ENCODE measurements at regions not wholly inside any gene's neighbourhood (a gene's known extent, or its start where the extent isn't known, plus 50 kb on each side); places are given as distances from the start of the nearest gene placed in this dataset.
"Not testable (repeated sequence)": the region's sequence is repeated elsewhere in the genome, so short reads cannot be mapped to it uniquely, and the experiment has no call there.

DNA sequence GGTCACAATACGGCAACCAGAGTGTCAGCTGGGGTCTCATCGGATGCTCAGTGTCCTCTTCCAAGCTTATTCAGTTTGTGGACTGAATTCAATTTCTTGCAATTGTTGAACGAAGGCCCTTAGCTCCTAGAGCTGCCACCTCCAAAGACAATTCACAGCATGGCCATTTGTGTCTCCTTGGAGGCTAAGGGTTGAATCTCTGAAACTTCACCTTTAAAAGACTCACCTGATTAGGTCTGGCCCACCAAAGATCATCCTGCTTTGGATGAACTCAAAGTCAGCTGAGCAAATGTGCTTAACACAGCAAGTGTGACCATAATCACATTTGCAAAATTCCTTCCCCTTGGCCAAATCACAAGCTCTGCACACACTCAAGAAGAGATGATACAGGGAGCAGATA is 175.9 kb downstream of the OTOP1 start:
- not testable (repeated sequence) for DNase-seq

DNA sequence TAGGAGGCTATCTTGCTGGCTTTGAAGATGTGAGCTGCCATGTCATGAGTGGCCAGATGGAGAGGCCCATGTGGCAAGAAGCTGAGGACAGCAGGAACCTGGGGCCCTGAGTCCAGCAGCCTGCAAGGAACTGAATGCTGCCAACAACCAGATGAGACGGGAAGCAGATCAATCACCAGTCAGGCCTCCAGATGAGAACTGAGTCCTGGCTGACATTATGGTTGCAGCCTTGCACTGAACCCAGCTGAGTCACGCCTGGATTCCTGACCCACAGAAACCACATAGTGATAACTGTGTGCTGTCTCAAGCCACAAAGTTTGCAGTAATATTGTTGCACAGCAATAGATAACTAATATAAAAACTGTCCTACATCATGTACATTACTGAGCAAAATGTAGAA is 173.8 kb downstream of the OTOP1 start:
- not testable (repeated sequence) for DNase-seq

DNA sequence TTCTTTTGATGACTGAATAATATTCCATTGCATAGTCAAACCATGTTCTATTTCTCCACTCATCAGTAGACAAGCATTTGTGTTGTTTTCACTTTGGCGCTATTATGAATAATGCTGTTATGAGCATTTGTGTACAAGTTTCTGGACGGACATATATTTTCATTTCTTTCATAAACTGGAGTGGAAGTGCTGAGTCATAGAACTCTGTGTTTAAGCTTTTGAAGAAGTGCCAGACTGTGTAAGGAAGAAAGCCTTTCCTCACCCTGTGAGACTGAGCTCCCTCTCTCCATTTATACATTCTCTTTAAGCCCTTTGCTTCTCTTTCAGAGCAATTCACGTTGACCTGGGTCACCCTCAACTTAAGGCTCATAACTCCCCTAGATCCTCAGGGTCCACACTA is 169.5 kb downstream of the OTOP1 start:
- DNase-seq = not testable (repeated sequence)

DNA sequence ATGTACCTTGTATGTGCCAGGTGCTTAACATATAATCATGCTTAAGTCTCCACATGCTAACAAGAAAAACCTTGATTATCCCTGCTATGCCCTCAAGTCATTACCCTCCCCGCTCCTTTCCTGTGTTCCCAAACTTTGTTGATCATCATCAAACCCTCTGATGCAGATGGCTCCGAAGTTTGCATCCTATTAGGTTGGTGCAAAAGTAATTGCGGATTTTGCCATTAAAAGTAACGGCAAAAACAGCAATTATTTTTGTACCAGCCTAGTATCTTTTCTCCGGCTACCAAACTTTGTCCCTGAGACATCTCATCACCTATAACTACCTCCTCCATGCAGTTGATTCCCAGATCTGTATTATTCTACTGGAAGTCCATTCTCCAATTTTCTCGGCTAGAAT is 142.6 kb downstream of the OTOP1 start:
- not testable (repeated sequence) for DNase-seq

DNA sequence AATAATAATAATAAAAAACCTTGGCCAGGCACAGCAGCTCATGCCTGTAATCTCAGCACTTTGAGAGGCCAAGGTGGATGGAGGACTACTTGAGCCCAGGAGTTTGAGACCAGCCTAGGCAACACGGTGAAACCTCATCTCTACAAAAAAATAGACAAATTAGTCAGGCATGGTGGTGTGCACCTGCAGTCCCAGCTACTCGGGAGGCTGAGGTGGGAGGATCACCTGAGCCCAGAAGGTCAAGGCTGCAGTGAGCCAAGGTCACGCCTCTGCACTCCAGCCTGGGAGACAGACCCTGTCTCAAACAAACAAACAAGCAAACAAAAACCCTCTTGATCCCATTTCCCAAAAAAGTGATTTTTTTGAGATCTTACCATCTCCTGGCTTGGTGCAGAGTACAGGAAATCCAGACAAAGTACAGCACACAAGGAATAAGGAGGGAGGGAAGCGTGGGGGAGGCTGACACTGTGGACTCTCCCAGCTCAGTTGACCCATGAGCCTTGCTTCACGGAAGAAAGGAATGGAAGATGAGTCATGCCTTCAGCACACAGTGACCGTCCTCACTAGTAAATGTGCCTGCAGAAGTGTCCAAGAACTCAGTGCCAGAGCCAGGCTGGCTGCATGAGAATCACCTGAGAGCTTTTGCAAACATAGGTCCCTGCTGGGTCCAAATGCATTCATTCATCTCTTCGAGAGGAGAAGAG is 136.9 kb downstream of the OTOP1 start:
- not testable (repeated sequence) for DNase-seq

DNA sequence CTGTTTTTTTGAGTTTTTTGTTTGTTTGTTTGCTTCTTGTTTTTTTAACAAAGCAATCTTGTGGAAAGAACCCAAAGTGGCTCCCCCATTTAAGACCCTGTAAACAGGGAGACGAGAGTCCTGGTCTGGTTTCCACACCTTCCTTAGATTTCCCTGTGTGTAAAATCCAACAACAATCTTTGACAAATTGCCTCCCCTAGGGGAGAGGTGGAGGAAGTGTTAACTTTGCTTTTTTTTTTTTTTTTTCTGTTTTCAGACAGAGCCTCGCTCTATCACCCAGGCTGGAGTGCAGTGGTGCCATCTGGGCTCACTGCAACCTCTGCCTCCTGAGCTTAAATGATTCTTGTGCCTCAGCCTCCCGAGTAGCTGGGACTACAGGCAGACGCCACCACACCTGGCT is 136.0 kb downstream of the OTOP1 start:
- not testable (repeated sequence) for DNase-seq

DNA sequence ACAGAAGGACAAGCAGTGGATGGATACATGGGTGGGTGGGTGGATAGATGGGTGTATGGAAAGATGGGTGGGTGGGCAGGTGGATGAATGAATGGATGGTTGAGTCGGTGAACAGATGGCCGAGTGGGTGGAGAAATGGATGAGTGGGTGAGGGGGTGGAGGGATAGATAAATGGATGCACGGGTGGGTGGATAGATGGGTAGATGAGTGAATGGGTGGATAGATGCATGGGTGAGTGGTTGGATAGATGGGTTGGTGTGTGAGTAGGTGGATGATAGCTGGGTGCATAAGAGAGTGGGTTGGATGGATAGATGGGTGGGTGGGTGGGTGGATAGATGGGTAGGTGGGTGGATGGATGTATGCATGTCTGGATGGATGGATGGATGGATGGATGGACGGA is 134.6 kb downstream of the OTOP1 start:
- DNase-seq = not testable (repeated sequence)

DNA sequence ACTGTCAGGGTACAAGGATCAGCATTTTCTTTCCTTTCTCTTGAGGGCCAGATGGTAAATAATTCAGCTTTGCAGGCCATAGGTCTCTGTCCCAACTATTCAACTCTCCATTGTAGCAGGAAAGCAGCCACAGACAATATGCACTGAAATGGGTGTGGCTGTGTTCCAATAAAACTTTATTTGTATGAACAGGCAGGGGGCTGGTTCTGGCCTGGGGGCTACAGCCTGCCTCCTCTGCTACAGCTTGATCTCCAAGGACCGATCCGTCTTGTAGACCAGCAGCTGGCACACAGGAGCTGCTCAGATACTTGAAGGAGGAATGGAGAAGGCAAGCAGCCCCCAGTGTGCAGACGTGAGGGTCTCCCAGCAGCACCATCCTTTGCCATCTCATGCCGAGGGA is 127.1 kb downstream of the OTOP1 start:
- DNase-seq = not testable (repeated sequence)

DNA sequence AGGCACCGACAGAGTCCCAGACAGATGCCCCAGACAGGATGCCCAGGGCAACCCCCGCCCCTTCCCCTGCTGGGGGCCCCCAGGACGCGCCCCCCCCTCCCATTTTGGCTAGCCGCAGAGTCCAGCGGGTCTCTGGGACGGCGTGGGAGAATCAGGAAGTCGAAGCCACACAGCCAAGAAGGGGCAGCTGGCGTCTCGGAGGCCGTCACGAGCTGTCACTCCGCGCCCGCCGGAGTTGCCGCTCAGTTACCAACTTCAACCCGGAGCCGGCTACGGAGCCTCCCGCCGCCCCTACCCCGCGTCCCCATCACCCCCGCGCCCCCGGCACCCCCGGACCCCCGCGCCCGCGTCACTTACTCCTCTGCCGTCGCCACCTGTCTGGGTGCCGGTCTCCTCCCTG is 119.8 kb downstream of the OTOP1 start:
- not testable (repeated sequence) for DNase-seq

DNA sequence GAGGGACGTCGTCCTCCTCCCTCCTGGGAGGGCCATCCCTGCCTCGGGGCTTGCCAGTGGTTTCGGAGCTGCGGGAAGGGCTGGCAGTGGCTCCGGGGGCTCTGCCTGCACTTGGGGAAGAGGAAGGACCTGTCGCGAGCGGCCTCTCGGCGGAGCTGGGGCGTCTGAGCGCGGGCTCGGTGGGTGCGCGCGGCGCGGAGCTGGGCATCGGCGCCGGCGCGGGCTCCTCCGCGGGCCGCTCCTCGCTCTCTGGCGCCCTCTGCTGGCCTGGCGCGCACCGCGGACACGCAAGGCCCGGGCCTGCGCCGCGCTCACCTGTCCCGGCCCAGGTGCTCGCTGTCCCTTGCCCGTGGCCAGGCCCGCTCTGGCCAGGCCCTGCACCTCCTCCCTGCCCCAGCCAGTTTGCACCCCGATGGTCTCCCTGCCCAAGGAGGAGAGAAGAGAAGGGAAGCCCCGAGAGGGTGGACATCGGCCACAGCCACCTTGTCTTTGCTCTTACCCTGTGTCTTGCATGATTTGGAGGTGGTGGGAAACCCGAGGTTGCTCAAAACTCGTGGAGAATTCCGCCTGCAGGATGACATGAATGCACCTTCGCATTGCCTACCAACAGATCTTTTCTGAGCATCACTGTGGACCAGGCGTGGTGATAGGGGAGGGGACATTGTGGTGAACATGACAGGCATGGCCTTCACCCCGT is 119.2 kb downstream of the OTOP1 start:
- peak; percentile 88 for DNase-seq

DNA sequence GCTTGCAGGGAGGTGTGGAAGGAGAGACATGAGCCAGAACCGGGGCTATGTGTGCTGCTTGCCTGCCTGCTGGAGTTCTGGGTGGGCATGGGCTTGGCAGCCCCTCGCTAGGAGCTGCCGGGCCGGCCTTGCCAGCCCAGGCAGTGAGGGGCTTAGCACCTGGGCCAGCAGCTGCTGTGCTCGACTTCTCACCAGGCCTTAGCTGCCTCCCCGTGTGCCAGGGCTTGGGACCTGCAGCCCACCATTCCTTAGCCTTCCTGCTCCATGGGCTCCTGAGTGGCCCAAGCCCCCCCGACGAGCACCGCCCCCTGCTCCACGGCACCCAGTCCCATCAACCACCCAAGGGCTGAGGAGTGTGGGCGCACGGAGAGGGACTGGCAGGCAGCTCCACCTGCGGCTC is 111.3 kb downstream of the OTOP1 start:
- DNase-seq = not testable (repeated sequence)

DNA sequence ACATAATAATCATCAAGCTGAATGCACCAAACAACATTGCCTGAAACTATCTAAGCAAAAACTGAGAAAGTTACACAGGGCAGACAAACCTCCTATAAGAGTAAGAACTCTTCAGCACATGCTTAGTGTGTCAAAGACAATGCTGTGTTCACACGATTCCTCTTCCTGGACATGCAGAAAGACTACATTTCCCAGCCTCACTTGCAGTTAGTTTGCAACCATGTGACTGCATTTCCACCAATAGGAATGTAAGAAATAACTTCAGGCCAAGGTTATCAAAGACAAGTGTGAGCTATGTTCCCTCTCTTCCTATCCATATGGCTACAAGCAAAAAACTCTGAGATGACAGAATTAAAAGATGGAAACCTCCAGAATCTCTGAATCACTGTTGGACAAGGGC is 109.8 kb downstream of the OTOP1 start:
- DNase-seq = not testable (repeated sequence)

DNA sequence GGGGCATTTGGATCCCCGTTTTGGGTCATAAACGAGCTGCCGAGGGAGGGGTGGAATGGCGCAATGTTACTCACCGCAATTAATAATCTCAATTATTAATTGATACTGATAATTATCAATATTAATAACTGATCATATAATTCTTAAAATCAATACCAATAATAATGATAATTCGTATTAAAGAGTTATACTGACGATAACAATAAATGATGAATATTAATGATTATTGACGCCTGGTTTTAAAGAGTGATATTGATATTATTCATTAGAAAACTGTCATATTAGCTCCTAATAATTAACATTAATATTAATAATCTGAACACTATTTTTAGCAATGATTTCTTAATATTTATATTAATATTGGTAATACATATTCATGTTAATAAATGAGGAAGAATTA is 92.4 kb downstream of the OTOP1 start:
- not testable (repeated sequence) for DNase-seq

DNA sequence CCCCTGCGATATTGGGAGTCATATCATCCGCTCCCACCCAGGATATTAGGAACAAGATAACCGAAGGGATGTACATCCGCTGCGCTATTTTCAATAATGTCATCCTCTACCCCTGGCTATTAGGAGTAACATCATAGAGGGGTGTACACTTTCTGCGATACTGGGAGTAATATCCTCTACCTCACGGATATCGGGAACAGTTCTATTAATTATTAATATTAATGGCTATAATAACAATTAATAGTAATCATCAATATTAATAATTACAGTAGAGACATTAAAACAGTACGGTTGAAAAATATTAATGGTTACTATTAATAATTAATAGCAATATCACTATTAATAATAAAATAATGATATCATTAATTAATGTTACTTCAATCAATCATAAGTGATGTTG is 90.1 kb downstream of the OTOP1 start:
- not testable (repeated sequence) for DNase-seq
